Right kidney (tissue), 1 donor: ENCODE measurements at regions not wholly inside any gene's neighbourhood (a gene's known extent, or its start where the extent isn't known, plus 50 kb on each side); places are given as distances from the start of the nearest gene placed in this dataset.

Experiments used
- DNase-seq: peaks from one replicate; pipeline ENCODE4 v3.0.0-alpha.2; 2016

DNA sequence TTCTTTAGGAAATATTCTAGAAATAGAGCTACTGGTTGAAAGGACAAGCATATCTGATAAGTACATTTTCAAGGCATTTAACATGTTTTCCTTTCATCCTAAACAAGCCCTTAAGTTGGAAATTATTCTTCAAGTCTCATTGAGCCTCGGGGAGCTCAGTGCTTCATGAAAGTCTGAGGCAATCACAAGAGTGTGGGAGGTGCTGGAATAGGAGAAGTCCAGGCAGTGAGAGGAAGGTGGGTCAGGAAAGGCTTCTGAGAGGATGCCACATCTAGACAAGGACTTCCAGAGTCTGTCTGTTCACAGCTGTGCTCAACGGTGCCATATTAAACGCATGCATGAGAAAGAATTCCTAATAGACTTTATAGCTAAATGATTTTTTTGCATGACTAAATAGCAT, 69.8 kb downstream of the CD83 start:
- DNase-seq: no peak

DNA sequence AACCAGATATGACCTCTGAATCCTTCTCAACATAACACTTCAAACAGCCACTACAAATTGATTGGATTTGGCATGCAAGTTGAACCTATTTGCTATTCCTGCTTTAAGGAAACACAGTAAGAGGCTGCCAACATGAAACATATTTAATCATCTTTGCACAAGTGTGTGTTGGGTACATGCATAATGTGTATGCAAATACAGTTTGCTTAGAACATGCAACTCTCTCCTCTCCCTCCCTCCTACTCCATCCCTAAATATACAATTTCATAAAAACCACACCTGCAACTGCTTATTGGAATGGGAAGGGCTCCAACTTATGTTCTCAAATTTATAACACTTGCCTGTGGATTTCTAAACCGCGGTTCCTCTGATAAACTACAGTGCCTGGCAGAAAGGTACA, 71.5 kb downstream of the CD83 start:
- DNase-seq: no peak

DNA sequence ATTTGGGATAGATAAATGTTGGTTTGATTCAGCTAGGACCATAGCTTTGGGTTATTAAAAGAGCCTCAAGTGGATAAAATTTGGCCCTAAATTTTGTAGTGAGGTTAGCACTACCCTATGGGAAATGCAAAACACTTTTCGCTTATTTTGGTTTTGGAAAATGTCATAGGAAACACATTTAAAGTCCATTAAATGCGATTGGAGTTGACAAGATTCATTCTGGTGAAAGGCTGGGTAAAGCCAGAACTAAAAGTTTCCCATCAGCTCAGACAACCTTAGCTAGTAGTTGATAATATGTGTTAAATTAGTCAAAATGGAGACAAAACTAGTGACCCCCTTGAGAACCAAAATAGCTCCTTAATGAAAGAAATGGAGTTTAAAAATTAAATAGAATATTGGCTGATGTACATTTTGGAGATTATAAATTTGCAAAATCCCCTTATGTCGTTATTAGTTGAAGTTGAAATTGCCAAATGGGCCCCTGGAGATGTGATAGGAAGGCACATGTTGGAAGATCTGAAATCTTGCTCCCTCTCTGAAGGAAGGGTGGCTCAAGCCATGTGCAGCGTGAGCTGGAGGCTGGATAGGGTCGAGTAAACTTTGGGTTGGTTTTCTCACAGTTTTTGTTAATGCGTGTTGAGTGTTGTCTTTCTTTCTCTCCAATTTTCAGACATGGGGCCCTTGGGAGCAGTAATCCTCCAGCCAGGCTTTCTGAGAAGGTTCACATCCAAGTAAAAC, 72.8 kb downstream of the CD83 start:
- no peak for DNase-seq

DNA sequence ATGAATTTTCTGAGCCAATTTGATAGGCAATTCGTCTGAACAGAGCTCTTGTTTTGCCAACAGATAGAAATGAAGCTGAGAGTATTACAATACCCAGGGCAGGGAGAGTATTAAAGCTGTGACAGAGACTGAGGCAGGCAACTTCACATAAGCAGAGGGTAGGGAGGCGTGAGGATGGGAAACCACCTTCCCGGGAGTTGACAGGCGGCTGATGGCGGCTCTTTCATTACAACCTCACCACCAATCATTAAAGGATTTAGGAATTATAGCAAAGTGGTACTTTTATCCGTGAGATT, 73.3 kb downstream of the CD83 start:
- no peak for DNase-seq

DNA sequence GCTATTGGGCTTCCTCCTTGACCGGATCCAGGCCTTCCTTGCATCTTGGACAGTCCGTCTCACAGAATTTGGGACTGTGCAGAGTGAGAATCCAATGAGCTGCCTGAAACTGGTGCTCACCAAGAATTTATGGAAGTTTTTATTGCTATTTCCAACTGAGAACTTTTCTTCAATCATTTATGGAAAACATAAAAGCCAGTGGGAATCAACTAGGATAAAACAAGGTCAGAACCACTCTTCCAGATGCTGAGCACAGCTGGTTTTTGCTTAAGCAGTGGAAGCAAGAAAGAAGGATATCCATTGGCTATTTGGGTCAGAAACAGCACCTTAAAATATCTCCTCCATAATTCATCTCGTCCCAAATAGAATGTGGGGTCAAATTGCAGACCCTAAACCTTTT, 74.2 kb downstream of the CD83 start:
- no peak for DNase-seq

DNA sequence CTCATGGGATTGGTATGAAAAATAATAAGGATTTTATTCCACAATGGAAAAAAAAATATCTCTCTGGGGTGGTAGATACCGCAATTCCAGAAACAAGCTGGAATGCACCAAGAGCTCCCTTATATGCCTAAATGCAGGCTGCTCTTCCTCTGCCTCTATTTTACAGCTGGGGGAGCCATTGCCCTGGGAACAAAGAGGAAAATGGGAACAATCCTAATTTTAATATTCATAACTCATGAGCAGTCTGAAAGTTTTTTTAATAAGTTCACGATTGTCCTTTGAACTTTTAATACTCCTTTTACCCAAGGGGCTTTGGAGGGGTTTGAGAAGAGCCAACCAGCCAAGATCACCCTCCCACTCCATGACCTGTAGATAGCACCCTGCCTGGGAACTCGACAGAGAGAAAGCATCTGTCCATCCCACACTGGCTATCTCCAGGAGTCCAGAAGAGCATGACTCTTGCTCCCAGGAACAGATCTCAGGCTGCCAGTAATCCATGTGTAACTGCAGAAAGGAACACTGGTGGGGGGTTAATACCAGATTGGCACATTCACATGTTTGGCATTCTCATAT, 74.7 kb downstream of the CD83 start:
- no peak for DNase-seq

DNA sequence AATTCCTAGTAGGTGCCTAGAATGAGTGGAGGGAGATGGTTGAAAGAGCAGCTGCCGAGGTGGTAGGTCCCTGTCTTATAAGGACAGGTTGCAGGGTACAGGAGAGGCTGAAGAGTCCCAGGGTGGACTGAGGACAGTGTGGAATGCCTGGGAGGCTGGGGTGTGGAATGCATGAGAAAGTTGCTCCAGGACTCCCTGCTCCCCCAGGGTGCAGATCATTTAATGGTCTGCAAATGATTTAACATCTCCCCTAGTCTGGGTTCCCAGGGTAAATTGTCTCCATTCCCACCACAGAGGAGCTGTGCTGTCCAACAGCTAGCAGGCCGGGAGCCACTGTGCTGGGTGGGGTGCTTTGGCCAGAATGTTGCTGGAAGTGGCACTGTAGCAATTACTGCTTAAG, 76.0 kb downstream of the CD83 start:
- DNase-seq: no peak

DNA sequence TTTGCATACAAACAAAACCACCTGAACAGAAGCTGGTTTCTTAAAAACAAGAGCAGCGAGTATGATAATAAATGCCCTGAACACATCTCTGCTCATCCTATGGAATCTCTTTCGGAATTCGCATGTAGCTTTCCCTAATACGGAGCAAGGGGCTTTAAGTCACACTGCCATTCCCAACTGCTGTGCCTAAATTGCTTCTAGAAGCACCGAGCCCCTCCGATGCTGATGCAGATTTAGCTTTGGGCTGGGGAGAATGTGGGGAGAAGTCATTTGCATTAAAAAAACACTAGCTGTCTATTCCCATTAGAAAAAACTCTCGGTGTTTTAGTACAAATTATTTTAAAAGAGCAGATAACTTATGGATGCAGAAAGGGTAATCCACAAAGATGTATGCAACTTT, 76.9 kb downstream of the CD83 start:
- no peak for DNase-seq

DNA sequence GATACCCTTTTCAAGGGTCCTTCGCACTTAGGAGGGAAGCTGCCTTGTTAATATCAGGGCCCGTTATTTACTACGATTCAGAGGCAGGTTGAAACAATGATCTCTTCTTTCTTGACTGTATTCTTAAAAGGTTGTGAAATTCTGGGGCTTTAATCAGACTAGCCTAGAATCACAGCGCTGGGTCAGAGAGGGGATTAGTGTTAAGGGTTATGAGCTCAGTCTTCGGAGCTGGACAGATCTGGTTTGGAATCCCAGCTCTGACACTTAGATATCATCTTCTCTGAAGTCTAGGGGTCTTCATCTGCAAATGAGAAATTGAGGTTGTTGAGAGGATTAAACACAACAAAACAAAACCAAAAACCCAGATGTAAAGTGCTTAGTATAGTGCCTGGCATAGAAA, 77.4 kb downstream of the CD83 start:
- DNase-seq: no peak

DNA sequence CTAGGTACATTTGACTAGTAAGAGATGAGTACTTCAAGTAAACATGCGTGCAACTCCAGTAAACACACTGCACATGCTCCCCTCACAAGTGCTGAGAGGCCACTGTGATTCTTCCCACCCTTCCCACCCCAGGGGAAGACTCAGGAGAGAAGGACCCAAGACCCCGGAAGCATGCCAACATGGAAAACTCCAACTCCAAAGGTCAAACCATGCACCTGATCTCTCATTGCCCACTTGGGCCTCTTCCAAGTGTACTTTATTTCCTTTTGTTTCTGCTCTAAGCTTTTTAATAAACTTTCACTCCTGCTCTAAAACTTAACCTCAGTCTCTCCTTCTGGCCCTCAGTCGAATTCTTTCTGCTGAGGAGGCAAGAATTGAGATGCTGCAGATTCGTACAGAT, 78.5 kb downstream of the CD83 start:
- no peak for DNase-seq

DNA sequence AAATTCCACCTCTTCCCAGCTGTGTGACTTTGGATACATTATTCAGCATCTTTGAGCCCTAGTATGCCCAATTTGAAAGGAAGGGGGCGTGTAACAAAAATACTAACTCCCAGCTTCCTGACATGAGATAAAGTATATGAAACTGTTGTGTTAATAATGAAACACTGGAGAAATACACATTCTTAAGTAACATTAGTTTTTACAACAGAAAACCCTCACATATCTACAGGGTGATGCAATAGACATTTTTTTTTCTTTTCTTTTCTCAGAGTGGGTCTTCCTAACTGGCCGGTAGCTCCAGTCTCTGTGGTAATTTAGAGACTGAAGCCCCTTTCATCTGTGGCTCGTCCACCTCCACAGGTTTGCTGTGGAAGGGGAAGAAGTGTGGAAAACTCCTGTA, 79.5 kb downstream of the CD83 start:
- DNase-seq: no peak

DNA sequence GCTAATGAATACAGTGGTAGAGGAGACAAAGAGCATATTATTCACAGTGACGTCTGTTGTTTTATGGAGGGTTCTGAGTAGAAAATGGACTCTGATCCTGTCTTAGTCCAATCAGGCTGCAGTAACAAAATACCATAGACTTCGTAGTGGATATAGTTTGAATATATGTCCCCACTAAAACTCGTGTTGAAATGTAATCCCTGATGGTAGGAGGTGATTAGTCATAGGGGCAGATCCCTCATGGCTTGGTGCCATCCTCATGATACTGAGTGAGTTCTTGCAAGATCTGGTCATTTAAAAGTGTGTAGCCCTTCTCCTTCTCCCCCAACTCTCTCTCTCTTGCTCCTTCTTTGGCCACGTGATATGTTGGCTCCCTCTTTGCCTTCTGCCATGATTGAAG, 82.5 kb downstream of the CD83 start:
- DNase-seq: no peak

DNA sequence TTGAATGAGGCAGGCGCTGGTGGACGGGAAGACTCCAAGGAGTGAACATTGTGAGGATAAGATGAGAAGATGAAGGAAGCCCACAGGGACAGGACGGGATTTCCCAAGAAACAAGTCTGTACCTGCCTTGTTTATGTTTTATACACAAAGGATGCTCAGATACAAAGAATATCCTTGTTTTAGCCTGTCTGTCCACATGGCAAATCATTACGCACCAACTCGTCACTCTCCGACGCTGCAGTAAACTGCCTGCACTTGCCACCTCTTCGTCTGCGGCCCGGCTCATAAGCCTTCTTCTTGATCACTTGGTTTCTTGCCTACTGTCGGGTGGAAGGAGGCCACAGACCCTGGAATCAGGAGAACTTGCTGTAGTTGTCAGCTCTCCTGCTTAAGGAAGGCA, 85.4 kb downstream of the CD83 start:
- no peak for DNase-seq

DNA sequence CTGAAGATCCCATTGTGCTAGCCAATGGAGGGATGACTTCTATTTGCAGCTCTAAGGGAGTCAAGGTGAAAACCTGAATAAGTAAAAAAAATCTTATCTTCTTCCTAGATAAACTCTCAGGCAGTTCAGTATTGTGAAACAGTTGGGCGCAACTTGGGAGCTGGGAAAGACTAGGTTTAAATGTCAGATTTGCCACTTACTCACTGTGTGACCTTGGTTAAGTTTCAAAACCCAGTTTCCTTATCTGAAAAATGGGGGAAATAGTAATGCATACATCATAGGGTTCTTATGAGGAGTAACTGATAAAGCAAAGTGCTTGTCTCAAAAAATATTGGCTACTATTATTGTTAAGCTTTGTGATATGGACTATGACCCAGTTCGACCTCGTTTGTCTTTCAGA, 88.8 kb downstream of the CD83 start:
- no peak for DNase-seq

DNA sequence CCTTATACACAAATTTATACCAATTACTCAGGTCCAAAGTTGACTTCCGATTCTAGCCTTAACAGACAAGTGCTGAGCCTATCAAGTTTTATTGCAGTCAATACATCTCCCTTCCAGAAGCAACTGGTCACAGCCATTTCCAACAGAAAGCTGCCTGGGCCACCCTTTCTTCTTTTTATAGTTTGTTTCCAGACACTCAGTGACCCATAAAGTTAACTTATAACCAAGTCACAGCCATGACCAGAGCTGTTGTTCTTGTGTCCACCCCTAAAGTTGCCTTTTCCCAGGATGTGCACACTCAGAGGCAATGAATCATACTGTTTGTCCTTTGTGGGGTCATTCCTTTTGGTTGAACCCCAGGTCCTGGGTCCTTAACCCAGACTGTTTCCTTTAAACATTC, 89.9 kb downstream of the CD83 start:
- DNase-seq: peak; percentile 46

DNA sequence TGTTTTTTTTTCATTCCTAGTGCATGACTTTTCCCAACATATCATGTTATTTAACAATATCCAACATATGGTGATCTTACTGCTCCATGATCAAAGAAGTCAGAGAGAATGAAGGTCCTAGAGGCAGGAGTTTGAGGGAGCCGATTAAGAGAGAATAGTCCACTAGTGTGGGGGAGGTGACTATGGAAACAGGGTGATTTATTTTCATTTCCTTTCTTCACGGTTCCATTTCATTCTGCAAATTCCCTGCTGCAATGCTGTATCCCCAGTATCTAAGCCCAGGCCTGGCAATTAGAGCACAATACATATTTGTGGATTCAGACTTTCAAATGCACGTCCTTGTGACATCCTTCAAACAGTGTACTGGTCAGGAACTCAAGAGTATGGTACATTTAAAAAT, 91.4 kb downstream of the CD83 start:
- no peak for DNase-seq

DNA sequence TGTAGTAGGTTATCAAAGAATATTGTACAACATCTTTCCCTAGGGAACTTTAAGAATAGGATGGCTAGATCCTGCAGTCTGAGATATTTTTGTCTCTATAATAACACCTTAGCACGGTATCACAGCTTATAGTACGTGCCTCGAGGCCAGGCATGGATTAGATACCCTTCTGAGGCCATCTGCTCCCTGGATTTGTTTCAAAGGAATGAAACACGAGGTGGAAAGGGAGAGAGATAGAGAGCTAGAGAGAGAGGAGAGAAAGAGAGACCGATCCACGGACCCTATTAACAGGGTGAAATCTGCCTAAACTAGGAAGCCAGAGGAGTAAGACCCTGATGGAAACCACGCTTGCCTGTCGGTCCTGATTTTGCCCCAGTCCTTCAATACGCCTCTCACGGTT, 92.5 kb downstream of the CD83 start:
- peak; percentile 38 for DNase-seq

DNA sequence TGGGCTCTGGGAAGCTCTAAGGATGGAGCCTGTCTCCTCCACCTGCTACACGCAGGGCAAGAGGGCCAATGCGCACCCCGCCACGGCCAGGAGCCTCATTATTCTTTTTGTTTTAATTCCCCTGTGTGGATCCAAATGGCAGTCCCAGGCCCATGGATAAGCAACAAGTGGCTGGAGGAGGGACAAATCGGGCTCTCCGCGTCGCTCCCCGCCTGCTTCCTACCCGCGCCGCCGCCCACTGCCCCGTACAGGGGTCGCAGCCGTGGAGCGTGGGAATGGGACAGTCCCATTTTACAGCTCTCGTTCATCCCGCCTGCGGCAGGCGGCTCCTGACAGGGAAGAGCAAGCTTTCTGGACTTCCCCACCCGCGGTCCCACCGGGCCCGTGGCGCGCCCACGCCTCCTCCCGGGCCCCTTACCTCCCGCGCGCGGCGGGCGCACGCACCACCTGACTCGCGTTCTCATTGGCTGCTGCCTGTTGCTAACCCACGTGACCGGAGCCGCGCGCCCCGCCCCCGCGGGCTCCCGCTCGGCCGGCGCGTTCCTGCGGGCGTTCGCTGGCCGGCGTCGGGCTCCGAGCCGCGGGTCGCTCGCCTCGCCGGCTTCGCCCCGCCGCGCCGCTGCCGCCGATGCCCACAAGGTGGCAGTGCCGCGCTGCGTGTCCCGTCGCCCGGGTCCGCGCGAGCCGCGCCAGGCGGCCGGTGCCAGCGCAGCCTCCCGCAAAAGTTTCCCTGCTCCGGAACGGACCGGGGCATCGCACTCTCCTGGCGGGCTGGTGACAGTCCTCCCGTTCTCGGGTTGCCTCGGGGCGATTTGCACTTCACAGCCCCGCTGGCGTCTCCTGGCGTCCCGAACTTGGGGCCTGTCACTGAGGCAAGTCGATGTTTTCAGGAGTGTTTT, 93.3 kb downstream of the CD83 start:
- DNase-seq: peak; percentile 90

DNA sequence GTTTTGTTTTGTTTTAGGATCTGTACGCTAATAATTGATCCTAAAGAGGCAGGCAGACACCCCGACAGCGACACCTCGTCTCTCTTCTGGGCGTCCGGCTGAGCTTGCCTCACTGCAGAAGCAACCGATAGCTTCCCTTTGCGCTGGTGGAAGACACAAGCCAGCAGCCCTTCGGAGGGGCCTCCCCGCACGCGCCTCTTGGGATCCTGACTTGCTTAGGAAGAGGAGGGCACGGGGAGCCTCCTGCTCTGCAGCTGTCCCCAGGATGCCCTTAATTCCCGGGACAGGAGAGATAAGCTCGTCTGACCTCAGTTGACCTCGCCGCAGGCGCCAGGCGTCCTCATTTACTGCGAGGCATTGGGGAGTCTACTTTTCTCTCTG, 94.0 kb downstream of the CD83 start:
- DNase-seq: no peak

DNA sequence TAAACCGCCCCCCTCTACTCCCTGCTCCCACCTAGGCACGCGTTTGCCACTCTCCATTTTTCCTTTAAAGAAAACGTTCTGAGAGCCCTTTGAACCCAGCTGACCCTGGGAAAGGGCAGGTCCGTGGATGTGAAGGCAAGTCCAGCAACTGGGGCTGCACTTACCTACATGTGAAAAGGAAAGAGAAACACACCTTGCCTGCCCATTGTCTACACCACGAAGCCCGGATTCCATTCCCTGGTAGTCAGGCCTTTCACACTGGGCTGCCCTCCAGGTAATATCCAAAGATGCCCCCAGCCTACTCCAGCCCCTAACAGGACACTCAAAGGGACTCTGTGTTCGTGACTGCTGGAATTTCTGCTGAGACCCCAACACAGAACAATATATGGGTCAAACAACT, 94.4 kb downstream of the CD83 start:
- no peak for DNase-seq

DNA sequence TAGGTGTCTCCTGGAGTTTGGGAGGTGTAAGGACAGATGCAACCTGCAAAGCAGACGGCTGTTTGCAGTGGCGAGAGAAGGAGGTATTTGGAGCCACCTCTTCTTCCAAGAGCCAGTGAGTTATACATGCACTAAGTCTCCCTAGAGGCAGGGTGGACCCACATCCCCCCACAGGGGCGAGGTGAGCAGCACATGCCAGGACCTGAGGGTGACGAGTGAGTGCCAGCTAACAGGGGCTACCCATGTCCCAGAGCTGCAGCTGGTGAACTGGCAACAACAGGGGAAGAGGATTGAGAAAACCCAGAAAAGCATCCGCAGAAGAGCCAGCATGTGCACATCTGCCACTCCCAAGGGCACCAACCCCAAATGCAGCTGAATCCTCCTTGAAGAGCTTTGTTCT, 95.1 kb downstream of the CD83 start:
- no peak for DNase-seq

DNA sequence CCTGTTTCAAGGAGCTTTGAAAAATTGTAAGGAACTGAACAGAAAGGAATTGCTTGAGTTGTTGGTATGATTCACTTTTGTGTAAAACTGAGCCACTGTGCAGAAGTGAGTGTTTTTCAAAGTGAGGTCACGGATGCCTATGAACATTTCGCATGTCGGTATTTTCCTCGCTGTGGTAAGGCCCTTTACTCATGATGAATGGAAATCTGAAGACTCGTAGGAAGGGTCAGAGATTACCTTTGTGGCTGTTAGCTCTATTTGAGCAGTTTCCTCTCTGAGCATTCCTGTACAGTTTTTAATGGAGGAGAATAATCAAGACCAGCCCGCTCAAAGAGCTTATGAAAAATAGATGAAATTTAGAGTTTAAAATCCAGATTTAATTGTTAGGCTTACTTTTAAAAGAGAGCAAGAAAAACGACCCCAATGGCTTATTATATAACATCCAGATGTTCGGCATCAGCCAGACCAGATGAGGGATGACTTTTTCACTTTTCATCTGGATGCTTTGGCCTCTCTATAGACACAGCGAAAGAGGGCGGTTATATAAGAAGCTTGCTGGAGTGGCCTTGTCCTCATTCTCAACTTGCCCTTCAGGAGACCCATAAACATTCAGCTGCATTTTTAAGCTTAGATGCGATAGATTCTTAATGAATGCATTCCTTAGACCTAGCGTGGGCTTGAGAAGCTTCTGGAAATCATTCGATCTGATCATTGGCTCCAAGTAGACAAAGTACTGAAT, 99.5 kb downstream of the CD83 start:
- no peak for DNase-seq
